GM11168 (cell line): ENCODE measurements at regions not wholly inside any gene's neighbourhood (a gene's known extent, or its start where the extent isn't known, plus 50 kb on each side); places are given as distances from the start of the nearest gene placed in this dataset.
"Not testable (repeated sequence)": the region's sequence is repeated elsewhere in the genome, so short reads cannot be mapped to it uniquely, and the experiment has no call there.

Experiments
- in situ Hi-C: fragments of 300-500 bp; cut with MboI; formaldehyde crosslinking; loops from one replicate; pipeline ENCODE4 v1.12.0; 2022; ENCODE audit warnings: low sequenced_read_pairs; ENCODE audit not compliant: unreplicated experiment

DNA sequence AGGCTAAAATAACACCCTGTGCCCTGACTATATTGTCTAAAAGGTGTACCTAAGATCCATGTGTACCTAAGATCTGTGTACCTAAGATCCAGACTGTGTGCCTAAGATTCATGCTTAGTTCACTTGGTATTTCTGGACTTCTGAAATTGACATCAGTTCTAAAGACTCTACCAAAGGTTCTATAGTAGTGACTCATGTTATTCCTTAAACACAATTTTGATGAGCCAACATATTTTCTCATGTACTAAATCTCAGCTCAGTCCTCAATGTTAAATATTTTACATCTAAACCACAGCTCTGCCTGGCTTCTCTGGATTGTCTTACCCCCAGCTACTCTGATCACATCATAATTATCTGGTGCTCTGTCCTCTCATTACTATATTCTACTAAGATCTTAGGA, 802.3 kb upstream of the SORCS1 start:
- in situ Hi-C loops = no loop called here

DNA sequence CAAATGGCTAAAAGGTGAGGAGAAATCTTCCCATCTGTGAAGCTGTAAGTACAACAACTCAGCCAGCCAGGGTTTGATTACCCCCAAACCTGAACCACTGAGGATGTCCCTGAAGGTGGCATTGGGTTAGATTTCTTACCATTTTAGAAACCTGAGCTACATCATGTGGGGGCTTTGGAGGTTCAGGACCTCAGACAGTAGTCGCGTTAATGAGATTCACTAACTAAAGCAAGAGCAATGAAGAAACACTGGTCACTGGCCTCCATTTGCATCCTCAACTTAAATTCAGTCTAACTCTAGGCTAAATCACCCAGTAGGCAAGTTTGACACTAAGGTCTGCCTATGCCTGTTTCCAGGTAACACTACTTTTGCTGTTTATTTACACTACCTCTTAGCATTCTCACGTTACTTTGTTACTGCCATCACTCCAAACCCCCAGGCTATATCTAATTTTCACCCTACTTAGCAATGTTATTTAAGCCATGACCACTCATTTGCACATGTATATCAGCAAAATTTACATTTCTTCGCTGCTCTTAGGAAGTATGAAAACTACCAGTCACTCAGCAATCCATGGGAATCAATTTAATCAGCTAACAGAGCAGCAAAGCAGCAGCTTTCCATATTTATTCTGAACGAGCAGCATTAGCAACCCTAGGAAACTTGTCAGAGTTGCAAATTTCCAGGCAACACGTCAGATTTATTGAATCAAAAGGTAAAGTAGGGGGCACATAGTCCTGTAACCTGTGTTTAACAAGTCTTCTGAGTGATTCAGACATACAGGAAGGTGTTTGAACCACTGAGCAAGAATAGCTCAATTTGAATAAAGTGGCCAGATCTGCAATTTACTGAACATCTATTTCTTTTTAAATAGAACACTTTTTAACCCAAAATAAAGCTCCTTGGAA, 788.4 kb upstream of the SORCS1 start:
- in situ Hi-C loops = no loop called here

DNA sequence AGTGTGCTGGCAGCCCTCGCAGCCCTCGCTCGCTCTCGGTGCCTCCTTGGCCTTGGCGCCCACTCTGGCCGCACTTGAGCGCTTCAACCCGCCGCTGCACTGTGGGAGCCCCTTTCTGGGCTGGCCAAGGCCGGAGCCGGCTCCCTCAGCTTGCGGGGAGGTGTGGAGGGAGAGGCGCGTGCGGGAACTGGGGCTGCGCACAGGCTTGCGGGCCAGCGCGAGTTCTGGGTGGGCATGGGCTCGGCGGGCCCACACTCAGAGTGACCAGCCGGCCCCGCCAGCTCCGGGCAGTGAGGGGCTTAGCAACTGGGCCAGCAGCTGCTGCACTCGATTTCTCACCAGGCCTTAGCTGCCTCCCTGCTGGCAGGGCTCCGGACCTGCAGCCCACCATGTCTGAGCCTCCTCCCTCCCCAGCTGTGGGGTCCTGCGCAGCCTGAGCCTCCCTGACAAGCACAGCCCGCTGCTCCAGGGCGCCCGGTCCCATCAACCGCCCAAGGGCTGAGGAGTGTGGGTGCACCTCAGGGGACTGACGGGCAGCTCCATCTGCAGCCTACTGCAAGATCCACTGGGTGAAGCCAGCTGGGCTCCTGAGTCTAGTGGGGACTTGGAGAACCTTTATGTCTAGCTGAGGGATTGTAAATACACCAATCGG, 786.0 kb upstream of the SORCS1 start:
- in situ Hi-C loops = not testable (repeated sequence)

DNA sequence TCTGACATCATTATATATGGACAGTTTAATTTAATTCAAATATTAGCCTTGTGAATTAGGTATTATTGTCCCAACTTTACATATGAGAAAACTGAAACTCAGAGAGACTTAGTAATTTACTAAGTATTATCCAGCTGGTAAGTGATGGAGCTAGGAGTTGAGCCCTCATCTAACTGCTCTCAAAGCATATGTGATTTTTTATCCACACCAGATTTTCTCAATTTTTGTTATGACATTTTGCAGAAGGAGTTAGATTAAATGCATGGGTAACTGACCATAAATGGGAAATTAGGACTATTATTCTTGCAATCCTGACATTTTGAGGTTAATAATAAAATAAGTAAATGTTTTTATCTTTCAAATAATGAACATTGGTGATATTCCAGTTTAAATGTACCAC, 778.3 kb upstream of the SORCS1 start:
- in situ Hi-C loops = no loop called here

DNA sequence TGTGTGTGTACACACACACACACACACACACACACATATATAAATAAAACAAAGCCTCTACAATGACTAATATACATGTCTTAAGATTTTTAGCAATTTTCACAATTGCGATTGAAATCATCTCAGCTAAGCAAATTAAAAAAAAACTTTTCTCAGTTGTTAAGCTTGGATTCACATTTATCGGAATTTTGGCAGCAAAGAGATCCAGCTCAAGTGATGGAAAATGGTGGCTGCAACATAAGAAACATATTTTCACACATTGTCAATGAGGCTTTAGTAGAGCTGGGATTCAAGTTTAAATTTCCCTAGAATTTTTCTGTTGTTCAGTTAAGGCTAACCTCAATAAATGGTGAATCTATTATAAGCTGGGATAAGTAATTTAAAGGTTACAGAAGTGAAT, 768.6 kb upstream of the SORCS1 start:
- in situ Hi-C loops = no loop called here

DNA sequence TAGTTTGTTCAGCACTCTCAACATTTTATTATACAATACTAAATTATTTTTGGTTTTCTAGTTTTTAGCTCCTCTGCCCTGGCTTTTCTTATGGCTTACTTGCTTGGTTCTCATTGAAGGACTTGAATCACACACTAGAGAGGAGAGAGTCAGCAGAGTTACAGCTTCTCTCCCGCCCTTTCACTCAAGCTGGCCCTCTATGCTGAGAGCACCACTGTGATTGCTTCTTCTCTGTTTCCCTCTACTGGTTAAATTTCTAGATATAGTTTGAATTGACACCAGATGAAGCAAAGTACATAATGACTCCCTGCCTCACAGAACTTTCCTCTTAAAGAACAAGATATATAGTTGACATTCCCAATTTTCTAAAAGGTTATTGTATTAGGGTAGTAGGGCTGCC, 767.3 kb upstream of the SORCS1 start:
- in situ Hi-C loops = no loop called here

DNA sequence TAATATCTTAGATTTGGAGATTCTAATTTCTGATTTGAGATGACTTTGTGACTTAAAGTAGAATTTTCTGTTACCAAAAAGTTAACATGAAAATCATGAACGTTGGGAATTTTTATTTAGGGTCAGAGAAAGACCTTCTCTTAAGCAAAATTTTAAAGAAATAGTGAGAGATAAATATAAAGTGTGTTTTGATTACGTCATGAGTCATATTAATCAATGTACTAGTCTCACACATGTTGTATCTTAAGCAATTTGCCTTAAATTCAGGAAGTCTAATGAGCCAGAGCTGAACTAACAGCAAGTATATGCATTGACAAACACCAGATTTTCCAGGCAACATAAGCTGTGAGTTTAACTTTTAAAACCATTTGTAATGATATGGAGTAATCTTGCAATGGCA, 765.5 kb upstream of the SORCS1 start:
- in situ Hi-C loops = no loop called here

DNA sequence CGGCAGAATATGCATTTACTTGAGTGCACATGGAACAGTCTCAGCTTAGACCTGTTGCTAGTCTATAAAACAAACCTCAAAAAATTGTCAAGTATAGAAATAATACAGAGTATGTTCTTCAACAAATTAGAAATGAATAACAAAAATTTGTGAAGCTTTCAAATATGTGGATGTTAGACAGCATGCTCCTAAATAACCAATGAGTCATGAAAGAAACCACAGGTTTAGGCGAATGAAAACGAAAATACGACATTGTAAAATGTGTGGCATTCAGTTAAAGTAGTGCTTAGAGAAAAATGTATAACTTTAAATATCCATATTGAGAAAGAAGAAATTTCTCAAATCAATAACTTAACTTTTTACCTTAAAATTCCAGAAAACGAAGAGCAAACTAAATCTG, 760.0 kb upstream of the SORCS1 start:
- in situ Hi-C loops = no loop called here

DNA sequence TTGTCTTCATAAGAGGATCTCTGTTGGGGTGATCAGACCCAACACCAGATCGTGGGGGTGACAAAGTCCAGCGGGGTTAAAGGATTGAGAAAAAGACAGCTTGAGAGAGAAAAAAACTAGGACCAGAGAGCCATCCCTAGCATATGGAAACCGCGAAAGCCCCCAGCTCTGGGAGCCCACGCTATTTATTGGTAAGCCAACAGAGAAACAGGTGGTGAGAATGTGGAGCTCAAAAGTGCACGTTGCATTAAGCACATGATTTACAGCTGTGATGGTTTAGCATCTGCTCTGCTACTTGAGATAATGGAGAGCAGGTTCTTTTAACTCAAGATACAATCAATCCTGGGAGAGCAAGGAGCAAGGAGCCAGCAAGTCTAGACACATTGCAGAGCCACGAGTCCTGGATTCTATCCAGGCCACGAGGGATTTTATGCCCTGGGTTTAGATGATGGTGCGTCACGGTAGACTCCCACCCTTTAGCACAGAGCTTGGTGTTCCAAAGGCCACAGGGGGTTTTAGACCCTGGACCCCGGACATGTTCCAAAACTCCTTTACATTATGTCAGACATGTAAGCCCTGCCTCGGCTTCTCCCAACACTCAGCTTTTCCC, 755.2 kb upstream of the SORCS1 start:
- in situ Hi-C loops = no loop called here

DNA sequence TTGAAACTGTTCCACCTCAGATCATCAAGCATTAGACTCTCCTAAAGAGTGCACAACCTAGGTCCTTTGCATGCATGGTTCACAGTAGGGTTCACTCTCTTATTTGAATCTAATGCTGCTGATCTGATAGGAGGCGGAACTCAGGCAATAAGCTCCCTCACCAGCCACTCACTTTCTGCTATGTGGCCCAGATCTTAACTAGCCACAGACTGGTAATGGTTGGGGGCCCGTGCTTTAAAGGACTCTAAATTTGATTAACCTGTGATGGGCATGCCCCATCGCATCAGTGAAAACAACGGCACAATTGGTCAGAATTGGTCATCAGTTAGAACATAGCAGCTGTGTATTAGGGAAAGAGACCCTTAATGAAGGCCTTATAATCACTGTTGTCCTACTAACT, 753.7 kb upstream of the SORCS1 start:
- in situ Hi-C loops = no loop called here

DNA sequence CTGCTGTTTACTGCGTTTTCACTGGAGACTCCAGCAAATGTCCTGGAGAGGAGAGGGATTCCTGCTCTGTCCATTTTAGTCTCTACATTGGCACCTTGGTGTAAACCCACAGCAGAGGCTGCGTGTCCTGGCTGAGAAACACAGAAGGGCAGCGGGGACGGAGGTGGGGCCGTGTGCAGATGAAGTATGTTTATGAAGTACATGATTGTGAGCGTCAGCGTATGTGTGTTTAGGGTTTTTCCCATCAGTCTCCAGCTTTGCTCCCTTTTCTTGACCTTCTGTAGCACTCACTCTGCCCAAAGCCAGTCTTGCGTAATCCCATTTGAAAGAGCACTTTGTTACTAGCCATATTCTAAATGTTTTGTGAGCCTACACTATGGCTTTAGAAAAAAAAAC, 750.7 kb upstream of the SORCS1 start:
- in situ Hi-C loops = no loop called here

DNA sequence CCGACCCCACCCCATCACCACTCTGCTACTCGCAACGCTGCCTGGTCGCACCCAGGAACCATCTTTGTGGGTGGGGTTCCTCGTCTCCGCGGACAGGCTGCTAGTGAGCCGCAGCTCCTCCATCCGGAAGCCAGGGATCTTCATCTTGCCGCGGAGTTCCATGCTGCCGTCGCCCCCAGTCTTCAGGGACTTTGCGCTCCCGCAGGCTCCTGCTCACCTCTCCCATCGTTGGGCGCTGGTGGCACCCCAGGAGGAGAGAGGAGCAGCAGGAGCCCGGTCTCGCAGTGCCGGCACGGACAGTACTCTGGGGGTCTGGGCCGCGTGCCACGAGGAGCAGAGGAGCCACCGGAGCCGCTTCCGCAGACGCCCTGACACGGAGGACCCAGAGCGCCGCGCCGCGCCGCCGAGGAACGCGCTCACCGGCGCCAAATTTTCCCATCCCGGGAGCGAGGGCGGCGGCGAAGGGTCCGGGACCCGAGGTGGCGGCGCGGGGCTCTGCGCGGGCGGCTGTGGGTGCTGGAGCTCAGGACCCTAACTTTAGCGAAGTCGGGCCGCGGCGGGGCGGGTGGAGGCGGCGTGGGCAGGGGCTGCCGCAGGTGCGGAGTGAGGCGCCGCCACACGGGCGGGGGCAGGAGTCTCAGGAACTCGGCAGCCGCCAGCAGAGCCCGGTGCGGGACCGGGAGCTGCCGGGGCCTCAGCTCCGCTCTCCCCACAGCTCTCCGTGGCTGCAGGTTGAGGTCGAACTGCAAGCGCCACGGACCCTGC, 750.1 kb upstream of the SORCS1 start:
- in situ Hi-C loops = no loop called here

DNA sequence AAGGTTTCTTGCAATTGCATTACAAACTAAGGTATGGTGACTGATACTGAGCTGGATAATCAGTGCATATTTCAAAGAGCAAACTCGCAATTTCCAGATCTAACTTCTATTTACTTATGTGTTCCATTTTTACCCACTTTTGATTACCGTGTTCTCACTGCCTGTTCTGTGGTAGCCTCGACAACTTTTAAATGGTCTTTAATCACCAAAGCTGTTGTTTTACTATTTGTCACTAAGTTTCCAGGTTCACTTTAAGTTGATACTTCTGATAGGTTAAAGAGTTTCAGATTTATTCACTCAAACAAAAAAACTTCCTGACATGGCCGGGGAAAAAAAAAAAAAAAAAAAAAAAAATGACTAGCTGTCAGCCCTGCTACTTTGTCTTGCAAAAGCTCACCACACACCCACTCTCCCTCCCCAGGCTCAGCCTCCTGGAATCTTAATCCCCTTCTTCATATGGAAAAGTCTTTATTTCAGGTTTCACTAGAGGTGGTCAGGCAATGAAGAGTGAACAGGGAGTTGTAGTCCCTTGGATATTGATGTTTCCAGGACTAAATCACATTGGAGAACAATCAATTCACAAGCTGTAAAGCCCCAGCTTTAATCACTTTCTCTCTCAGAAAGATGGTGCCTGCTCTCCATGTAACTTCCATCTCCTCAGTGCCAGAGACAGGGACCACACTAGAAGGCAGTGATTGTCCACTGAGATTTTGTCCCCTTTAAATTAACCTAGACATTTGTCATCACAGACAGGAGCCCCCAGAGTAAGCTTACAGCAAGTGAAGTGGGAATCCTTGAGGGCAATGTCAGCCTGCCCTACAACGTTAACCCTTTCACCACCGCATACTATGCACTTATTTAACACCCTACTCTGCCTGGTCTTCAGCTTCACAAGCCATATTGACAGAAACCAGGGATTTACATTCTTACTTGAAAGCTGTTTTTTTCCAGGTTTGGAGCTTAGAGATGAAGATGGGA, 749.1 kb upstream of the SORCS1 start:
- in situ Hi-C loops = no loop called here

DNA sequence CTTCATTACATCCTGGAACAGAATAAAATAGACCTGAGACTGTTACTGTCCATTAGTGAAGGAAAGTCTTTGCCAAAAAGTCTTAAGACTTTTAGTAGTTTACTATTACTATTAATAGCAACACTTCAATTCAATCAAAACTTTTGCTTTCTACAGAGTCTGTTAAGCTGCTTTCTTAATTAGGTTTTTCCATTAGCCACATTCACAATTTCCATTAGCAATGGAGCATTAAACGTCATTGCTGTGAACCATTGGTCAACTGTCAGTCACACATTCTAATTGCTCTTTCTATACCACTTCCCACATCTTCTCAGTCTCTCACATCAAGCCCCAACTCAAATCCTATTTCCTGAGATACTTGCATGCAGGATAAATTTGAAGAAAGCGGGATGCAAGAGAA, 736.6 kb upstream of the SORCS1 start:
- in situ Hi-C loops = no loop called here

DNA sequence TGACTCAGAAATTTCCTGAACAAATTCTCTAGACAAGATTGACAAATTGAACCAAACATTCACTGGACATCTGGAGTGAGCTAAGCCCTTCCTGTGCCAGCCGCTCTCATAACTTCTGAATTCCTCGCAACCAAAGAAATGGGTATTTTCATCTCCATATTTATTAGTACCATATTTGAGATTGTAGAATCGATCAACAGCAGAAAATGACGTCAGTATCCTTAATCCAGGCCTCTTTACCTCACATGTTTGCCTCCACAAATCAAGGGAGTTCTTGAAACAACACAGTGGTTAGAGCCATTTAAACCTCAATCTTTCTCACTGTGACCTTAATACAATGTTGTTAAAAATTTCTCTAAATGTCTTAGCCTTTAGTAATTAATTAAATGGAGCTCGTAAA, 735.6 kb upstream of the SORCS1 start:
- in situ Hi-C loops = no loop called here

DNA sequence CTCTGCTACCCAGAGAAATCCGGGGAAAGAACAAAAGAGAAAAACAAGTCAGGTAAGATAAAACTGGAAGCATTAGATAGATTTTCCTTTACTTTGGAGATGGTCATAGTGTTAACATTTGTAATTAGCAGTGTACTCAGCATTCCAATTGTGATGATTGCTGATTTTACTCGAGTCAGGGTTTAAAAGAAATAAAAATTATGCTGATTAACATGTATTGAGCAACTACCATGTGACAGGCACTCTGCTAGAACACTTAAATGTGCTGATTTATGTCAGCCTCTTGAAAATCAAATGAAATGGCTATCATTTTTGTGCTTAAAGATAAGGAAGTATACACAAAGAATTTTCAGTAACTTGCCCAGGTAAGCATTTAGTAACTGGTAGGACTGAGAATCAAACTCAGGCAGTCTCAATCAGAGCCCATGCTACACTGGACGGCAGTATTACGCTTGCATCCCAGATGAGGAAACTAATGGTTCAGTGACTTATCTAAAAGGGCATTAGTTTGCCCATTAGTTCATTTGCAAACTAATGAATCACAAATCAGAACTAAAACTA, 735.1 kb upstream of the SORCS1 start:
- in situ Hi-C loops = no loop called here

DNA sequence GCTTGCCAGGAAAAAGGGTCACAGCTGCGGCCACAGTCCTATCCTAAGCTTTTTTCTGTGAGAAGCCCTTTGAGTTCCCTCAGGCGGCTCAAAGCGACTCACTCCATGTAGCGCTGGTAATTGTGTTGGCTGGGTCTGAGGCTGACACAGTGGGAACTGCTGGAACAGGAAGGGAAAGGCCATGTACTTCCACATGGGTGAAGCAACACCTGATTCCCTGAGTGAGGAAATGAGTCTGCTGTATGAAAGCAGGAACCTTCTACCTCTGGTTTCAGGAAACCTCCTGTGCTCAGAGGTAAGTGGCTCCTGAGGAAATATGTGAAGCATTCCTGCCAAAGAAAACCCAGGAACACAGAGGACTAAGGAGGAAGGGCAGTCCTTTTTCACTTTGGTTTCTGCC, 734.6 kb upstream of the SORCS1 start:
- in situ Hi-C loops = no loop called here

DNA sequence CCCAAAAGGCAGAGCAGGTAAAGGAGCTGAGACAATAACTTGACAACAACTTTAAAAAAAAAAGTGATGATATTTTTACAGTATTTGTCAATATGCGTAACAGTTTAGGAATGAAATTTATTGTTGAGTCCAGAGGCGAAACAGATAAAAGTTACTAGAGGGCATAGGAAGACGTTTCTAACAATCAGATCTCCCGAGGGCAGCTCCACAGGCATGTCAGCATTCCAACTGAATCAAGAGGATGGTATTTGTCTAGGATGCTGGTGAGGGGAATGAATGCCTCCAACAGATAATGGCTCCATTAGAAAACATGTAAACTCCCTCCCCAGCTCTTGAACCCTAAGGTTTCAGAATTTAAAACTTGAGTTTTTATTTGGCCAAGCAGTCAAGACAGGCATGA, 733.9 kb upstream of the SORCS1 start:
- in situ Hi-C loops = no loop called here

DNA sequence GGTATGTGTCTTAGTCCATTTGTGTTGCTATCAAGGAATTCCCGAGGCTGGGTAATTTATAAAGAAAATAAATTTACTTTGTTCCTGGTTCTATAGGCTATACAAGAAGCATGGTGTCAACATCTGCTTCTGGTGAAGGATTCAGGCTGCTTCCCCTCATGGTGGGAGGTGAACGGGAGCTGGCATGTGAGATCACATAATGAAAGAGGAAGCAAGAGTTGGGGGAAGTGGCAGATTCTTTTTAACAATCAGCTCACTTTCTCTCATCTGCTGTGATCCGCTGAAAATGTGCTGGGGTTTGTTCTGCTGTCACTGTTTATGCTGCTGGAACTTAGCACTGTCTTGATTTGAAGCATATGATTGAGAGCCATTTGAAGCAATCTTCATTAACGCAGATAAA, 730.0 kb upstream of the SORCS1 start:
- in situ Hi-C loops = no loop called here
